ENCODE measurements at regions not wholly inside any gene's neighbourhood (a gene's known extent, or its start where the extent isn't known, plus 50 kb on each side); places are given as distances from the start of the nearest gene placed in this dataset.

DNA sequence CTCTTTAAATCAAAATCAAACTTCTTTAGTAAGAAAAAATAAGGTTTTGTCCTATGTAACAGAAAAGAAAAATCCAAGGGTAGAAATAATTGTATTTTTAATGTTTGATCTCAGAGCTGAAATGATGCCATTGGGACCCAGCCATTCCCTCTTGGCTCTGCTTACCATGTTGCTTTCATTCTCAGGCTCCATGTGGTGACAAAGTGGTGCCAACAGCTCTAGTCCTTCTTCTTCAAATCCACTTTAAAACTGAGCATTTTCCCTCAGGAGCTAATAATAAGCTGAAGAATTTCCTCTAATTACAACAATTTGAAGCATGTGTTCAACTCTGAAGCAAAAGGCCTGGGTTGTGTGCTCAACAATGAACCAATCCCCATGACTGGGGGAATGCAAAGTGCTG, 327.9 kb downstream of the EN1 start:
- no peaks in the 10 kb centered on the region for H3K36me3 ChIP-seq (replicated peaks in 1 of 2; ENCODE audit: control insufficient read depth in 1 of 2, insufficient read depth in 2 of 2, low read length in 1 of 2)
- DNase-seq = no peak
- H3K4me2 ChIP-seq = no peak overlapping the region
- H3F3A ChIP-seq (replicated peaks; ENCODE audit: insufficient read depth) = no peaks in the 10 kb centered on the region
- peaks cover 2% of the 10 kb centered on the region; the same call in 1 of the 2 replicates for H3K9me3 ChIP-seq
- no peak overlapping the region for H3K9ac ChIP-seq
- CTCF ChIA-PET = interaction anchor here (1.0 kb wide), 1 partner anchor 39 kb away, joined by 3 read pairs; no protein-coding TSS in a partner anchor
- no peak overlapping the region for H2AFZ ChIP-seq (ENCODE audit: low read depth)
- TF ChIP-seq, protein P1, sequence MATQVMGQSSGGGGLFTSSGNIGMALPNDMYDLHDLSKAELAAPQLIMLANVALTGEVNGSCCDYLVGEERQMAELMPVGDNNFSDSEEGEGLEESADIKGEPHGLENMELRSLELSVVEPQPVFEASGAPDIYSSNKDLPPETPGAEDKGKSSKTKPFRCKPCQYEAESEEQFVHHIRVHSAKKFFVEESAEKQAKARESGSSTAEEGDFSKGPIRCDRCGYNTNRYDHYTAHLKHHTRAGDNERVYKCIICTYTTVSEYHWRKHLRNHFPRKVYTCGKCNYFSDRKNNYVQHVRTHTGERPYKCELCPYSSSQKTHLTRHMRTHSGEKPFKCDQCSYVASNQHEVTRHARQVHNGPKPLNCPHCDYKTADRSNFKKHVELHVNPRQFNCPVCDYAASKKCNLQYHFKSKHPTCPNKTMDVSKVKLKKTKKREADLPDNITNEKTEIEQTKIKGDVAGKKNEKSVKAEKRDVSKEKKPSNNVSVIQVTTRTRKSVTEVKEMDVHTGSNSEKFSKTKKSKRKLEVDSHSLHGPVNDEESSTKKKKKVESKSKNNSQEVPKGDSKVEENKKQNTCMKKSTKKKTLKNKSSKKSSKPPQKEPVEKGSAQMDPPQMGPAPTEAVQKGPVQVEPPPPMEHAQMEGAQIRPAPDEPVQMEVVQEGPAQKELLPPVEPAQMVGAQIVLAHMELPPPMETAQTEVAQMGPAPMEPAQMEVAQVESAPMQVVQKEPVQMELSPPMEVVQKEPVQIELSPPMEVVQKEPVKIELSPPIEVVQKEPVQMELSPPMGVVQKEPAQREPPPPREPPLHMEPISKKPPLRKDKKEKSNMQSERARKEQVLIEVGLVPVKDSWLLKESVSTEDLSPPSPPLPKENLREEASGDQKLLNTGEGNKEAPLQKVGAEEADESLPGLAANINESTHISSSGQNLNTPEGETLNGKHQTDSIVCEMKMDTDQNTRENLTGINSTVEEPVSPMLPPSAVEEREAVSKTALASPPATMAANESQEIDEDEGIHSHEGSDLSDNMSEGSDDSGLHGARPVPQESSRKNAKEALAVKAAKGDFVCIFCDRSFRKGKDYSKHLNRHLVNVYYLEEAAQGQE (IDR thresholded peaks at IDR 0.05; ENCODE audit: low read depth, low read length) = no peak
- TF ChIP-seq FOSL2 (IDR thresholded peaks at IDR 0.05; ENCODE audit: borderline replicate concordance, low read depth) = no peak
- no peak for TF ChIP-seq CHD2 (IDR thresholded peaks at IDR 0.05; ENCODE audit: low read length, partially characterized antibody)
- no peak for TF ChIP-seq MXI1 (IDR thresholded peaks at IDR 0.05; ENCODE audit: low read depth, low read length)
- TF ChIP-seq, protein P2, sequence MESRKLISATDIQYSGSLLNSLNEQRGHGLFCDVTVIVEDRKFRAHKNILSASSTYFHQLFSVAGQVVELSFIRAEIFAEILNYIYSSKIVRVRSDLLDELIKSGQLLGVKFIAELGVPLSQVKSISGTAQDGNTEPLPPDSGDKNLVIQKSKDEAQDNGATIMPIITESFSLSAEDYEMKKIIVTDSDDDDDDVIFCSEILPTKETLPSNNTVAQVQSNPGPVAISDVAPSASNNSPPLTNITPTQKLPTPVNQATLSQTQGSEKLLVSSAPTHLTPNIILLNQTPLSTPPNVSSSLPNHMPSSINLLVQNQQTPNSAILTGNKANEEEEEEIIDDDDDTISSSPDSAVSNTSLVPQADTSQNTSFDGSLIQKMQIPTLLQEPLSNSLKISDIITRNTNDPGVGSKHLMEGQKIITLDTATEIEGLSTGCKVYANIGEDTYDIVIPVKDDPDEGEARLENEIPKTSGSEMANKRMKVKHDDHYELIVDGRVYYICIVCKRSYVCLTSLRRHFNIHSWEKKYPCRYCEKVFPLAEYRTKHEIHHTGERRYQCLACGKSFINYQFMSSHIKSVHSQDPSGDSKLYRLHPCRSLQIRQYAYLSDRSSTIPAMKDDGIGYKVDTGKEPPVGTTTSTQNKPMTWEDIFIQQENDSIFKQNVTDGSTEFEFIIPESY (IDR thresholded peaks at IDR 0.05; ENCODE audit: borderline replicate concordance, low read depth) = no peak
- TF ChIP-seq SIN3A (IDR thresholded peaks at IDR 0.05; ENCODE audit: borderline replicate concordance, low read depth, low read length) = no peak
- TF ChIP-seq RFX5 (IDR thresholded peaks at IDR 0.05; ENCODE audit: low read length) = no peak
- TF ChIP-seq RXRA (IDR thresholded peaks at IDR 0.05; ENCODE audit: borderline replicate concordance, low read depth) = no peak
- no peak for TF ChIP-seq EZH2phosphoT487 (IDR thresholded peaks at IDR 0.05; ENCODE audit: borderline replicate concordance, low read depth)
- no peak for TF ChIP-seq NRF1 (IDR thresholded peaks at IDR 0.05; ENCODE audit: low read depth, low read length)
- no peak for TF ChIP-seq TCF12 (IDR thresholded peaks at IDR 0.05)
- no peak for TF ChIP-seq FOXJ3 (CRISPR knock-in tag; IDR thresholded peaks at IDR 0.05)
- TF ChIP-seq, protein P3, sequence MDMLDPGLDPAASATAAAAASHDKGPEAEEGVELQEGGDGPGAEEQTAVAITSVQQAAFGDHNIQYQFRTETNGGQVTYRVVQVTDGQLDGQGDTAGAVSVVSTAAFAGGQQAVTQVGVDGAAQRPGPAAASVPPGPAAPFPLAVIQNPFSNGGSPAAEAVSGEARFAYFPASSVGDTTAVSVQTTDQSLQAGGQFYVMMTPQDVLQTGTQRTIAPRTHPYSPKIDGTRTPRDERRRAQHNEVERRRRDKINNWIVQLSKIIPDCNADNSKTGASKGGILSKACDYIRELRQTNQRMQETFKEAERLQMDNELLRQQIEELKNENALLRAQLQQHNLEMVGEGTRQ (IDR thresholded peaks at IDR 0.05; ENCODE audit: borderline replicate concordance, low read depth, low read length) = no peak
- no peak for TF ChIP-seq FOXM1 (IDR thresholded peaks at IDR 0.05; ENCODE audit: low read depth)
- TF ChIP-seq SMC3 (IDR thresholded peaks at IDR 0.05; ENCODE audit: low read depth, low read length) = no peak
- TF ChIP-seq, protein P4, sequence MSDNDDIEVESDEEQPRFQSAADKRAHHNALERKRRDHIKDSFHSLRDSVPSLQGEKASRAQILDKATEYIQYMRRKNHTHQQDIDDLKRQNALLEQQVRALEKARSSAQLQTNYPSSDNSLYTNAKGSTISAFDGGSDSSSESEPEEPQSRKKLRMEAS (IDR thresholded peaks at IDR 0.05; ENCODE audit: low read depth) = no peak
- no peak for TF ChIP-seq RAD21 (IDR thresholded peaks at IDR 0.05; ENCODE audit: low read length)
- no peak for TF ChIP-seq ELF1 (IDR thresholded peaks at IDR 0.05)
- TF ChIP-seq GABPA (IDR thresholded peaks at IDR 0.05; ENCODE audit: low read depth) = no peak
- TF ChIP-seq TEAD4 (IDR thresholded peaks at IDR 0.05; ENCODE audit: borderline replicate concordance, insufficient read depth) = no peak
- H3K9me2 ChIP-seq = no peaks in the 10 kb centered on the region
- no peak overlapping the region for H3K4me3 ChIP-seq (ENCODE audit: low read depth in 2 of 2, low read length in 1 of 2)
- no peaks in the 10 kb centered on the region for H3K4me1 ChIP-seq (ENCODE audit: control insufficient read depth in 1 of 2, insufficient read depth in 2 of 2, low read depth in 1 of 2, low read length in 1 of 2)
- no peaks in the 10 kb centered on the region for H4K20me1 ChIP-seq (ENCODE audit: insufficient read depth)
- no peaks in the 10 kb centered on the region for H3K27me3 ChIP-seq (ENCODE audit: insufficient read depth)
- no peaks in the 10 kb centered on the region for H3K79me2 ChIP-seq (ENCODE audit: insufficient read depth)
- POLR2A ChIA-PET = no interaction called here
- no peak overlapping the region for H3K27ac ChIP-seq (ENCODE audit: low read depth in 2 of 2, low read length in 1 of 2)
